Upper lobe of right lung (tissue), 1 donor: ENCODE measurements at regions not wholly inside any gene's neighbourhood (a gene's known extent, or its start where the extent isn't known, plus 50 kb on each side); places are given as distances from the start of the nearest gene placed in this dataset.

Experiments used
- ATAC-seq: fragments of 200-7000 bp; cut with Tn5 transposase; one replicate; pipeline ENCODE4 v1.9.1; 2020; ENCODE audit warnings: mild to moderate bottlenecking, moderate library complexity
- DNase-seq: peaks from one replicate; pipeline ENCODE4 v3.0.0-alpha.2; 2020
- H3K27ac ChIP-seq: fragments of 200-600 bp; one replicate; pipeline ENCODE4 v1.8.0; 2022
- H3K27me3 ChIP-seq: fragments of 200-600 bp; one replicate; pipeline ENCODE4 v1.8.0; 2022; ENCODE audit warnings: mild to moderate bottlenecking
- H3K36me3 ChIP-seq: fragments of 200-600 bp; one replicate; pipeline ENCODE4 v1.8.0; 2022
- H3K4me1 ChIP-seq: fragments of 200-600 bp; one replicate; pipeline ENCODE4 v1.8.0; 2022
- H3K4me3 ChIP-seq: fragments of 200-600 bp; one replicate; pipeline ENCODE4 v1.8.0; 2022; ENCODE audit warnings: mild to moderate bottlenecking
- H3K9me3 ChIP-seq: fragments of 200-600 bp; one replicate; pipeline ENCODE4 v1.8.0; 2022
- intact Hi-C: fragments of 100-400 bp; cut with DNase I; formaldehyde crosslinking; loops from one replicate; pipeline ENCODE4 v1.11.0; 2022
- TF ChIP-seq, protein P1 (sequence below): fragments of 200-600 bp; IDR thresholded peaks from one replicate; pipeline ENCODE4 v1.8.0; 2022; ENCODE audit warnings: antibody characterized with exemption
- donor health status: DM: no; HTN: yes; CAD: no; lungs with severe emphysema.

- no peak for ATAC-seq
- intact Hi-C loops = no loop called here
Observed at GRCh38 chr4:185071236-185071811, 53.0 kb downstream of the HELT start.

GRCh38 chr4:185079271-185079905, 61.1 kb downstream of the HELT start:
- no peak for DNase-seq
- TF ChIP-seq, protein P1, sequence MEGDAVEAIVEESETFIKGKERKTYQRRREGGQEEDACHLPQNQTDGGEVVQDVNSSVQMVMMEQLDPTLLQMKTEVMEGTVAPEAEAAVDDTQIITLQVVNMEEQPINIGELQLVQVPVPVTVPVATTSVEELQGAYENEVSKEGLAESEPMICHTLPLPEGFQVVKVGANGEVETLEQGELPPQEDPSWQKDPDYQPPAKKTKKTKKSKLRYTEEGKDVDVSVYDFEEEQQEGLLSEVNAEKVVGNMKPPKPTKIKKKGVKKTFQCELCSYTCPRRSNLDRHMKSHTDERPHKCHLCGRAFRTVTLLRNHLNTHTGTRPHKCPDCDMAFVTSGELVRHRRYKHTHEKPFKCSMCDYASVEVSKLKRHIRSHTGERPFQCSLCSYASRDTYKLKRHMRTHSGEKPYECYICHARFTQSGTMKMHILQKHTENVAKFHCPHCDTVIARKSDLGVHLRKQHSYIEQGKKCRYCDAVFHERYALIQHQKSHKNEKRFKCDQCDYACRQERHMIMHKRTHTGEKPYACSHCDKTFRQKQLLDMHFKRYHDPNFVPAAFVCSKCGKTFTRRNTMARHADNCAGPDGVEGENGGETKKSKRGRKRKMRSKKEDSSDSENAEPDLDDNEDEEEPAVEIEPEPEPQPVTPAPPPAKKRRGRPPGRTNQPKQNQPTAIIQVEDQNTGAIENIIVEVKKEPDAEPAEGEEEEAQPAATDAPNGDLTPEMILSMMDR = no peak
- Histone ChIP-seq H3K4me1 (no peaks in the 10 kb centered on the region), H3K36me3 (no peaks in the 10 kb centered on the region), H3K27me3 (peaks cover 4% of the 10 kb centered on the region), H3K9me3 (no peaks in the 10 kb centered on the region), H3K27ac (no peak overlapping the region), H3K4me3 (no peak overlapping the region)
- intact Hi-C loops = no loop called here
- ATAC-seq = no peak

More at GRCh38 chr4:185071236-185071811, 53.0 kb downstream of the HELT start:
- no peak for DNase-seq
- H3K4me1 ChIP-seq = no peaks in the 10 kb centered on the region
- no peak overlapping the region for H3K4me3 ChIP-seq
- H3K36me3 ChIP-seq = no peaks in the 10 kb centered on the region
- peaks cover 7% of the 10 kb centered on the region for H3K27me3 ChIP-seq
- TF ChIP-seq, protein P1 = no peak
- no peak overlapping the region for H3K27ac ChIP-seq
- H3K9me3 ChIP-seq = no peaks in the 10 kb centered on the region

DNA sequence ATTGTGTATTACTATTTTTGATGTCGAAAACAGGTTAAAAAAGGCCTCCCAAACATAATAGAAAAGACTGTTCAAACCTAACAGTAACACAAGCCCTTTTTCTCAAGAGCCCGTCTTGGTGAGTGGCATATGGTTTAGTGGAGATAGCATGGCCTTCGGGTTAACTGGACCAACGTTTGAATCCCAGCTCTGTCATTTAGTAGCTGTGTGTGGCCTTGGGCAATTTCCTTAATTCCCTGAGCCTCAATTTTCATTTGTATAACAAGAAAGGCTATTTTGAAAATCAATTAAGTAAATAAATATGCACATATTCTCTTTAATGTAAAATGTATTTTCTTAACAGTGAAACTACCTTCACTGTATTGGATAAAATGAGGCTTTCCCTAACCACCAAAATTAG, 62.3 kb downstream of the HELT start:
- TF ChIP-seq, protein P1 = no peak
- Histone ChIP-seq H3K27me3 (no peaks in the 10 kb centered on the region), H3K36me3 (no peaks in the 10 kb centered on the region), H3K4me1 (no peaks in the 10 kb centered on the region), H3K27ac (no peak overlapping the region), H3K9me3 (no peaks in the 10 kb centered on the region), H3K4me3 (no peak overlapping the region)
- DNase-seq = no peak
- ATAC-seq = no peak
- intact Hi-C loops = no loop called here

DNA sequence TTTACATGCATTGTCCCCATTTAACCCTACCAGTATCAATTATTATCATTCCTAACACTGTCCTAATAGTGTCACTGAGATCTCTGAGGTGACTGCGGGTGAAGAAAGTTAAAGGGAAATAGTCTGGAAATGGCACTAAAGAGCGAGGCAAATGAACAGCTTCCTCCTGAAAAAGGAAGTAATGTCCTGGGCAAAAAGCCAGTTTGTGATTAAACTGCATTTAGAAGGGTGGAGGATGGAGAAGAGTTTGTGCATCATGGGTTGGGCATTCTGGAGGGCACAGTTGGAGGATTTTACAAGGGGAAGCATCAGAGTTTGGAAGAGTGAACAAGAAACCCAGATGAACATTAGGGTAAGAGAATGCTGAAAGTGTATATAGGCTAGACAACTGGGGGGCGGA, 60.5 kb upstream of the SLC25A4 start:
- intact Hi-C loops = no loop called here
- TF ChIP-seq, protein P1 = no peak
- Histone ChIP-seq H3K4me3 (no peak overlapping the region), H3K27me3 (no peaks in the 10 kb centered on the region), H3K9me3 (no peaks in the 10 kb centered on the region), H3K27ac (no peak overlapping the region), H3K4me1 (no peaks in the 10 kb centered on the region), H3K36me3 (no peaks in the 10 kb centered on the region)
- DNase-seq (no peak), ATAC-seq (peak; percentile 43)

- no peak for ATAC-seq
- intact Hi-C loops = no loop called here
- H3K4me1 ChIP-seq = no peaks in the 10 kb centered on the region
- no peak for DNase-seq
- H3K27me3 ChIP-seq = no peaks in the 10 kb centered on the region
- H3K9me3 ChIP-seq = no peaks in the 10 kb centered on the region
- no peak overlapping the region for H3K27ac ChIP-seq
- H3K4me3 ChIP-seq = no peak overlapping the region
- TF ChIP-seq, protein P1 = no peak
- H3K36me3 ChIP-seq = no peaks in the 10 kb centered on the region
Observed at GRCh38 chr4:185086053-185086452, 57.0 kb upstream of the SLC25A4 start.
